Colonic mucosa (tissue), 4 donors: ENCODE measurements at regions not wholly inside any gene's neighbourhood (a gene's known extent, or its start where the extent isn't known, plus 50 kb on each side); places are given as distances from the start of the nearest gene placed in this dataset.

Experiments
- DNase-seq: peaks from one replicate; pipeline ENCODE4 v3.0.0-alpha.2; 2020
- H3K27ac ChIP-seq: fragments of 200-600 bp; one replicate; pipeline ENCODE4 v1.8.0; 2021
- H3K27me3 ChIP-seq: fragments of 200-600 bp; one replicate; pipeline ENCODE4 v1.8.0; 2021
- H3K36me3 ChIP-seq: fragments of 200-600 bp; one replicate; pipeline ENCODE4 v1.8.0; 2021
- H3K4me1 ChIP-seq: fragments of 200-600 bp; one replicate; pipeline ENCODE4 v1.8.0; 2021; ENCODE audit warnings: mild to moderate bottlenecking
- H3K4me3 ChIP-seq: fragments of 200-600 bp; one replicate; pipeline ENCODE4 v1.8.0; 2021
- H3K9ac ChIP-seq, 2 donors: one replicate each; pipeline ENCODE4 v1.7.0; 2013; ENCODE audit warnings: control low read depth in 2 of 2, low read depth in 2 of 2, low read length in 2 of 2
- H3K9me3 ChIP-seq: fragments of 200-600 bp; one replicate; pipeline ENCODE4 v1.8.0; 2021
- CTCF ChIP-seq: fragments of 200-600 bp; IDR thresholded peaks from one replicate; pipeline ENCODE4 v1.8.0; 2022; ENCODE audit warnings: antibody characterized with exemption, mild to moderate bottlenecking
- intact Hi-C: fragments of 100-400 bp; cut with DNase I; formaldehyde crosslinking; loops from one replicate; pipeline ENCODE4 v1.14.1; 2022
- donor health status: healthy.
- donor health status: DM: no; HTN: no; CAD: no.
- donor health status: DM: no; HTN: no; CAD: no.

GRCh38 chr20:40945754-40946450 is 82.7 kb upstream of the TOP1 start:
- Histone ChIP-seq H3K9ac (no peak overlapping the region), H3K27ac (no peak overlapping the region), H3K36me3 (no peaks in the 10 kb centered on the region), H3K27me3 (no peaks in the 10 kb centered on the region), H3K4me1 (no peaks in the 10 kb centered on the region), H3K4me3 (no peak overlapping the region), H3K9me3 (no peaks in the 10 kb centered on the region)
- intact Hi-C loops = loop anchor here (5.0 kb wide), 1 partner anchor 204 kb away; no protein-coding TSS in a partner anchor
- TF ChIP-seq CTCF = no peak
- DNase-seq = peak; percentile 38

- intact Hi-C loops = loop anchor here (5.0 kb wide), 1 partner anchor 204 kb away; no protein-coding TSS in a partner anchor
- no peak for DNase-seq
- no peak overlapping the region for H3K4me3 ChIP-seq
- H3K36me3 ChIP-seq = no peaks in the 10 kb centered on the region
- no peaks in the 10 kb centered on the region for H3K4me1 ChIP-seq
- no peaks in the 10 kb centered on the region for H3K9me3 ChIP-seq
- H3K27me3 ChIP-seq = no peaks in the 10 kb centered on the region
- TF ChIP-seq CTCF = no peak
- no peak overlapping the region for H3K9ac ChIP-seq
- no peak overlapping the region for H3K27ac ChIP-seq
These were observed 82.2 kb upstream of the TOP1 start for GRCh38 chr20:40946451-40946850.

- DNase-seq = no peak
- no peak for TF ChIP-seq CTCF
- no peak overlapping the region for H3K9ac ChIP-seq
- H3K27me3 ChIP-seq = no peaks in the 10 kb centered on the region
- intact Hi-C loops = loop anchor here (5.0 kb wide), 1 partner anchor 206 kb away; no protein-coding TSS in a partner anchor
- H3K27ac ChIP-seq = no peak overlapping the region
- H3K4me1 ChIP-seq = no peaks in the 10 kb centered on the region
- no peaks in the 10 kb centered on the region for H3K36me3 ChIP-seq
- no peak overlapping the region for H3K4me3 ChIP-seq
- no peaks in the 10 kb centered on the region for H3K9me3 ChIP-seq
These were observed 80.0 kb upstream of the TOP1 start for GRCh38 chr20:40948465-40949267.

- DNase-seq = no peak
- no peak overlapping the region for H3K4me3 ChIP-seq
- intact Hi-C loops = loop anchor here (5.0 kb wide), 1 partner anchor 207 kb away; no protein-coding TSS in a partner anchor
- H3K36me3 ChIP-seq = no peaks in the 10 kb centered on the region
- H3K27me3 ChIP-seq = no peaks in the 10 kb centered on the region
- H3K9ac ChIP-seq = no peak overlapping the region
- TF ChIP-seq CTCF = no peak
- H3K27ac ChIP-seq = no peak overlapping the region
- H3K4me1 ChIP-seq = no peaks in the 10 kb centered on the region
- no peaks in the 10 kb centered on the region for H3K9me3 ChIP-seq
These were observed 79.3 kb upstream of the TOP1 start for GRCh38 chr20:40949346-40949745.

- Histone ChIP-seq H3K9me3 (no peaks in the 10 kb centered on the region), H3K36me3 (no peaks in the 10 kb centered on the region), H3K4me3 (no peak overlapping the region), H3K9ac (no peak overlapping the region), H3K27me3 (no peaks in the 10 kb centered on the region), H3K4me1 (no peaks in the 10 kb centered on the region), H3K27ac (no peak overlapping the region)
- intact Hi-C loops = loop anchor here (10.0 kb wide), 1 partner anchor 1057 kb away; no protein-coding TSS in a partner anchor
- no peak for DNase-seq
- no peak for TF ChIP-seq CTCF
These were observed 76.5 kb upstream of the TOP1 start for GRCh38 chr20:40952136-40952535.
